ENCODE measurements at regions not wholly inside any gene's neighbourhood (a gene's known extent, or its start where the extent isn't known, plus 50 kb on each side); places are given as distances from the start of the nearest gene placed in this dataset.
"Not testable (repeated sequence)": the region's sequence is repeated elsewhere in the genome, so short reads cannot be mapped to it uniquely, and the experiment has no call there.

- no peak for DNase-seq
Observed at GRCh38 chr1:194039578-194039977, 853.2 kb upstream of the B3GALT2 start.

GRCh38 chr1:194033646-194034045 is 847.2 kb upstream of the B3GALT2 start:
- no peak for DNase-seq

GRCh38 chr1:194028002-194028401 is 841.6 kb upstream of the B3GALT2 start:
- no peak for DNase-seq

- no peak for DNase-seq
Observed at GRCh38 chr1:194026422-194026821, 840.0 kb upstream of the B3GALT2 start.

GRCh38 chr1:194024659-194025058 is 838.2 kb upstream of the B3GALT2 start:
- DNase-seq = no peak

GRCh38 chr1:194014014-194014413 is 827.6 kb upstream of the B3GALT2 start:
- DNase-seq = no peak

GRCh38 chr1:194013561-194013960 is 827.1 kb upstream of the B3GALT2 start:
- no peak for DNase-seq

GRCh38 chr1:194004146-194004545 is 817.7 kb upstream of the B3GALT2 start:
- DNase-seq = no peak

- DNase-seq = not testable (repeated sequence)
Observed at GRCh38 chr1:194001726-194002350, 815.4 kb upstream of the B3GALT2 start.

- no peak for DNase-seq
Observed at GRCh38 chr1:193988885-193989284, 802.5 kb upstream of the B3GALT2 start.

GRCh38 chr1:193979219-193979618 is 792.8 kb upstream of the B3GALT2 start:
- DNase-seq = no peak

- DNase-seq = no peak
Observed at GRCh38 chr1:193974286-193974798, 787.9 kb upstream of the B3GALT2 start.

- DNase-seq = no peak
Observed at GRCh38 chr1:193973428-193973827, 787.0 kb upstream of the B3GALT2 start.

GRCh38 chr1:193971595-193971994 is 785.2 kb upstream of the B3GALT2 start:
- no peak for DNase-seq

- DNase-seq = no peak
Observed at GRCh38 chr1:193960499-193960898, 774.1 kb upstream of the B3GALT2 start.

- no peak for DNase-seq
Observed at GRCh38 chr1:193960040-193960439, 773.6 kb upstream of the B3GALT2 start.

- no peak for DNase-seq
Observed at GRCh38 chr1:193957556-193958095, 771.2 kb upstream of the B3GALT2 start.

GRCh38 chr1:193952778-193953374 is 766.5 kb upstream of the B3GALT2 start:
- no peak for DNase-seq

- no peak for DNase-seq
Observed at GRCh38 chr1:193951984-193952383, 765.6 kb upstream of the B3GALT2 start.

GRCh38 chr1:193944454-193944853 is 758.0 kb upstream of the B3GALT2 start:
- DNase-seq = no peak

- no peak for DNase-seq
Observed at GRCh38 chr1:193940176-193940575, 753.8 kb upstream of the B3GALT2 start.

- no peak for DNase-seq
Observed at GRCh38 chr1:193939585-193939984, 753.2 kb upstream of the B3GALT2 start.

- DNase-seq = no peak
Observed at GRCh38 chr1:193937308-193937707, 750.9 kb upstream of the B3GALT2 start.

GRCh38 chr1:193932979-193933378 is 746.6 kb upstream of the B3GALT2 start:
- no peak for DNase-seq

GRCh38 chr1:193931356-193931755 is 744.9 kb upstream of the B3GALT2 start:
- no peak for DNase-seq
